NCI-H82 (cell line): ENCODE measurements at regions not wholly inside any gene's neighbourhood (a gene's known extent, or its start where the extent isn't known, plus 50 kb on each side); places are given as distances from the start of the nearest gene placed in this dataset.

Source experiments
- DNase-seq: peaks from one replicate; lab custom pipeline; 2025; lab: John Stamatoyannopoulos, UW

- DNase-seq: no peak
Observed at GRCh38 chr14:82362452-82362851, 828.8 kb upstream of the SEL1L start.

GRCh38 chr14:82365471-82365870 is 831.8 kb upstream of the SEL1L start:
- DNase-seq: no peak

- DNase-seq: peak; percentile 9
Observed at GRCh38 chr14:82366803-82367202, 833.1 kb upstream of the SEL1L start.

GRCh38 chr14:82379291-82379690 is 845.6 kb upstream of the SEL1L start:
- DNase-seq: no peak

GRCh38 chr14:82385048-82385447 is 851.4 kb upstream of the SEL1L start:
- DNase-seq: no peak

- DNase-seq: no peak
Observed at GRCh38 chr14:82387699-82388098, 854.0 kb upstream of the SEL1L start.

- DNase-seq: no peak
Observed at GRCh38 chr14:82388488-82388887, 854.8 kb upstream of the SEL1L start.

- no peak for DNase-seq
Observed at GRCh38 chr14:82390586-82390985, 856.9 kb upstream of the SEL1L start.

- peak; percentile 63 for DNase-seq
Observed at GRCh38 chr14:82394916-82395315, 861.3 kb upstream of the SEL1L start.

GRCh38 chr14:82398256-82398655 is 864.6 kb upstream of the SEL1L start:
- DNase-seq: no peak

GRCh38 chr14:82403987-82404386 is 870.3 kb upstream of the SEL1L start:
- no peak for DNase-seq

- DNase-seq: no peak
Observed at GRCh38 chr14:82410064-82410463, 876.4 kb upstream of the SEL1L start.

- no peak for DNase-seq
Observed at GRCh38 chr14:82411298-82411697, 877.6 kb upstream of the SEL1L start.

- no peak for DNase-seq
Observed at GRCh38 chr14:82412545-82412944, 878.9 kb upstream of the SEL1L start.

- no peak for DNase-seq
Observed at GRCh38 chr14:82414853-82415539, 881.3 kb upstream of the SEL1L start.

GRCh38 chr14:82419933-82420332 is 886.3 kb upstream of the SEL1L start:
- no peak for DNase-seq

GRCh38 chr14:82420871-82421270 is 887.2 kb upstream of the SEL1L start:
- no peak for DNase-seq

- DNase-seq: no peak
Observed at GRCh38 chr14:82421286-82421685, 887.6 kb upstream of the SEL1L start.

GRCh38 chr14:82422230-82422629 is 888.6 kb upstream of the SEL1L start:
- peak; percentile 59 for DNase-seq

GRCh38 chr14:82425261-82425660 is 891.6 kb upstream of the SEL1L start:
- DNase-seq: no peak

- DNase-seq: no peak
Observed at GRCh38 chr14:82431031-82431430, 897.4 kb upstream of the SEL1L start.

GRCh38 chr14:82432301-82433105 is 898.9 kb upstream of the SEL1L start:
- DNase-seq: no peak

- DNase-seq: no peak
Observed at GRCh38 chr14:82438436-82438835, 904.8 kb upstream of the SEL1L start.

GRCh38 chr14:82441270-82441669 is 907.6 kb upstream of the SEL1L start:
- no peak for DNase-seq
